Liver (tissue), 8 donors: ENCODE measurements at regions not wholly inside any gene's neighbourhood (a gene's known extent, or its start where the extent isn't known, plus 50 kb on each side); places are given as distances from the start of the nearest gene placed in this dataset.

Source experiments
- DNase-seq: peaks from one replicate; pipeline ENCODE4 v3.0.0-alpha.2; 2017; ENCODE audit warnings: low spot score
- H3K27ac ChIP-seq, 2 donors: one replicate each; pipeline ENCODE4 v1.7.0; 2013; ENCODE audit warnings: inconsistent platforms in 2 of 2, low read length in 2 of 2, control low read depth in 1 of 2, low read depth in 1 of 2, mild to moderate bottlenecking in 1 of 2
- H3K27me3 ChIP-seq, 4 donors: one replicate each; pipeline versions ENCODE4 v1.6.1 to v1.7.0; 2013; ENCODE audit warnings: low read length in 3 of 4, inconsistent platforms in 1 of 4, mild to moderate bottlenecking in 1 of 4, moderate library complexity in 1 of 4; ENCODE audit not compliant: control insufficient read depth in 4 of 4, insufficient read depth in 4 of 4
- H3K36me3 ChIP-seq, 4 donors: one replicate each; pipeline versions ENCODE4 v1.6.1 to v1.7.0; 2013; ENCODE audit warnings: low read length in 3 of 4, mild to moderate bottlenecking in 3 of 4, low read depth in 1 of 4, moderate library complexity in 1 of 4; ENCODE audit not compliant: control insufficient read depth in 4 of 4, insufficient read depth in 3 of 4
- H3K4me1 ChIP-seq, 4 donors: one replicate each; pipeline versions ENCODE4 v1.6.1 to v1.7.0; 2013; ENCODE audit warnings: low read length in 3 of 4, mild to moderate bottlenecking in 3 of 4, moderate library complexity in 1 of 4; ENCODE audit not compliant: control insufficient read depth in 4 of 4, insufficient read depth in 4 of 4
- H3K4me3 ChIP-seq, 3 donors: one replicate each; pipeline versions ENCODE4 v1.6.1 to v1.7.0; 2013; ENCODE audit warnings: low read length in 3 of 3, control low read depth in 1 of 3, low read depth in 1 of 3, mild to moderate bottlenecking in 1 of 3
- H3K9ac ChIP-seq, 2 donors: one replicate each; pipeline ENCODE4 v1.7.0; 2013; ENCODE audit warnings: low read length in 2 of 2, mild to moderate bottlenecking in 2 of 2, moderate library complexity in 2 of 2, control low read depth in 1 of 2, low read depth in 1 of 2
- H3K9me3 ChIP-seq, 4 donors: one replicate each; pipeline versions ENCODE4 v1.6.1 to v1.7.0; 2013; ENCODE audit warnings: low read length in 3 of 4; ENCODE audit not compliant: control insufficient read depth in 4 of 4
- ATF3 ChIP-seq: IDR thresholded peaks from 2 replicates; pipeline ENCODE4 v1.6.1; 2016; ENCODE audit warnings: antibody characterized with exemption
- CTCF ChIP-seq: fragments of 150-350 bp; IDR thresholded peaks from 2 replicates; pipeline ENCODE4 v1.5.1; 2017; ENCODE audit warnings: improper control_type of control experiment, low read depth, low read length; ENCODE audit not compliant: missing input control
- EGR1 ChIP-seq, 2 donors: IDR thresholded peaks; 2 replicates each; pipeline ENCODE4 v1.6.1; 2016 to 2018; ENCODE audit warnings: antibody characterized with exemption in 2 of 2, low read depth in 2 of 2
- FOXA1 ChIP-seq: IDR thresholded peaks from 2 replicates; pipeline ENCODE4 v1.6.1; 2016; ENCODE audit warnings: antibody characterized with exemption
- FOXA2 ChIP-seq: IDR thresholded peaks from 2 replicates; pipeline ENCODE4 v1.6.1; 2016; ENCODE audit warnings: antibody characterized with exemption
- GABPA ChIP-seq, 2 donors: IDR thresholded peaks in 1 of 2; conservative IDR thresholded peaks in 1 of 2; 2 replicates each; pipeline ENCODE4 v1.6.1; 2016; ENCODE audit warnings: antibody characterized with exemption in 2 of 2, mild to moderate bottlenecking in 1 of 2, moderate library complexity in 1 of 2
- HNF4A ChIP-seq, 2 donors: conservative IDR thresholded peaks; 2 replicates each; pipeline ENCODE4 v1.6.1; 2016; ENCODE audit warnings: antibody characterized with exemption in 2 of 2, mild to moderate bottlenecking in 2 of 2
- HNF4G ChIP-seq: IDR thresholded peaks from 2 replicates; pipeline ENCODE4 v1.6.1; 2016; ENCODE audit warnings: antibody characterized with exemption
- JUND ChIP-seq, 2 donors: IDR thresholded peaks; 2 replicates each; pipeline ENCODE4 v1.6.1; 2016; ENCODE audit warnings: antibody characterized with exemption in 2 of 2
- MAX ChIP-seq: IDR thresholded peaks from 2 replicates; pipeline ENCODE4 v1.6.1; 2016; ENCODE audit warnings: antibody characterized with exemption
- NR2F2 ChIP-seq: IDR thresholded peaks from 2 replicates; pipeline ENCODE4 v1.6.1; 2016; ENCODE audit warnings: antibody characterized with exemption
- RAD21 ChIP-seq, 2 donors: IDR thresholded peaks; 2 replicates each; pipeline ENCODE4 v1.6.1; 2016; ENCODE audit warnings: antibody characterized with exemption in 2 of 2, mild to moderate bottlenecking in 2 of 2
- REST ChIP-seq: IDR thresholded peaks from 2 replicates; pipeline ENCODE4 v1.6.1; 2016; ENCODE audit warnings: antibody characterized with exemption, mild to moderate bottlenecking
- RXRA ChIP-seq, 2 donors: IDR thresholded peaks; 2 replicates each; pipeline ENCODE4 v1.6.1; 2017 to 2018; ENCODE audit warnings: antibody characterized with exemption in 2 of 2, mild to moderate bottlenecking in 1 of 2
- SP1 ChIP-seq: IDR thresholded peaks from 2 replicates; pipeline ENCODE4 v1.6.1; 2018; ENCODE audit warnings: antibody characterized with exemption, mild to moderate bottlenecking
- TAF1 ChIP-seq: conservative IDR thresholded peaks from 2 replicates; pipeline ENCODE4 v1.6.1; 2016; ENCODE audit warnings: antibody characterized with exemption, mild to moderate bottlenecking
- YY1 ChIP-seq: IDR thresholded peaks from 2 replicates; pipeline ENCODE4 v1.6.1; 2016; ENCODE audit warnings: antibody characterized with exemption, mild to moderate bottlenecking
- ZBTB33 ChIP-seq: IDR thresholded peaks from 2 replicates; pipeline ENCODE4 v1.6.1; 2016; ENCODE audit warnings: antibody characterized with exemption
- WGBS: extraction: QIAGEN DNeasy Blood & Tissue Kit; methylation state at CpG from one replicate; pipeline ENCODE4 v1.1.7; 2013; 5-methylcytosine and 5-hydroxymethylcytosine counted together
- donor health status: healthy.
- donor health status: healthy.
- donor health status: healthy.
- donor health status: healthy.
- donor health status: healthy.

GRCh38 chr10:63781226-63781625, 260.0 kb downstream of the REEP3 start:
- H3K9ac ChIP-seq = no peak overlapping the region
- H3K27ac ChIP-seq = no peak overlapping the region
- H3K36me3 ChIP-seq = no peaks in the 10 kb centered on the region
- H3K4me1 ChIP-seq = no peaks in the 10 kb centered on the region
- no peak for DNase-seq
- H3K4me3 ChIP-seq = no peak overlapping the region
- H3K9me3 ChIP-seq = no peaks in the 10 kb centered on the region
- H3K27me3 ChIP-seq = no peaks in the 10 kb centered on the region
- WGBS = 91% methylated on average over 3 of the region's 3 CpGs
- TF ChIP-seq CTCF (no peak), RXRA (IDR thresholded peaks at IDR 0.05) (no peak), JUND (IDR thresholded peaks at IDR 0.05) (no peak), RAD21 (IDR thresholded peaks at IDR 0.05) (no peak), ZBTB33 (no peak), YY1 (no peak), FOXA2 (no peak), FOXA1 (no peak), GABPA (IDR thresholded peaks at IDR 0.05 in 1 of 2, conservative IDR thresholded peaks at IDR 0.05 in 1 of 2) (no peak), TAF1 (no peak), ATF3 (no peak), MAX (no peak)

GRCh38 chr10:63783882-63784281, 262.7 kb downstream of the REEP3 start:
- WGBS = 93% methylated on average over 1 of the region's 1 CpG
- Histone ChIP-seq H3K9ac (no peak overlapping the region), H3K36me3 (no peaks in the 10 kb centered on the region), H3K27me3 (no peaks in the 10 kb centered on the region), H3K4me3 (no peak overlapping the region), H3K27ac (no peak overlapping the region), H3K4me1 (peaks cover 0 to 7% (median 6%) of the 10 kb centered on the region in 4 donors), H3K9me3 (no peaks in the 10 kb centered on the region)
- TF ChIP-seq SP1 (no peak), CTCF (no peak), EGR1 (IDR thresholded peaks at IDR 0.05; ENCODE audit: low read depth in 2 of 2) (no peak), HNF4A (conservative IDR thresholded peaks at IDR 0.05) (no peak), JUND (IDR thresholded peaks at IDR 0.05) (no peak), REST (no peak), NR2F2 (no peak), RXRA (IDR thresholded peaks at IDR 0.05) (no peak), RAD21 (IDR thresholded peaks at IDR 0.05) (no peak), HNF4G (no peak), YY1 (no peak), ATF3 (no peak), FOXA2 (no peak), FOXA1 (no peak), TAF1 (no peak), ZBTB33 (no peak)
- DNase-seq = no peak
